ENCODE measurements at regions not wholly inside any gene's neighbourhood (a gene's known extent, or its start where the extent isn't known, plus 50 kb on each side); places are given as distances from the start of the nearest gene placed in this dataset.
A peak's percentile ranks its signal among the peaks of the same experiment; 100 is the strongest.

GRCh38 chr2:51717312-51717711 lies 685.4 kb upstream of the NRXN1 start:
- no peak for DNase-seq
- Histone ChIP-seq H3K4me3 (no peak overlapping the region), H3K4me1 (no peaks in the 10 kb centered on the region), H3K27ac (no peak overlapping the region), H3K36me3 (no peaks in the 10 kb centered on the region), H3K27me3 (no peaks in the 10 kb centered on the region), H3K9me3 (no peaks in the 10 kb centered on the region)
- no peak for ATAC-seq
- WGBS (ENCODE audit: insufficient coverage, low coverage, low lambda C conversion rate, missing lambda C conversion rate): 93% methylated on average over 3 of the region's 3 CpGs
- intact Hi-C loops (cut with DNase I): no loop called here
- TF ChIP-seq POLR2A (IDR thresholded peaks at IDR 0.05): no peak
- TF ChIP-seq, protein P1, sequence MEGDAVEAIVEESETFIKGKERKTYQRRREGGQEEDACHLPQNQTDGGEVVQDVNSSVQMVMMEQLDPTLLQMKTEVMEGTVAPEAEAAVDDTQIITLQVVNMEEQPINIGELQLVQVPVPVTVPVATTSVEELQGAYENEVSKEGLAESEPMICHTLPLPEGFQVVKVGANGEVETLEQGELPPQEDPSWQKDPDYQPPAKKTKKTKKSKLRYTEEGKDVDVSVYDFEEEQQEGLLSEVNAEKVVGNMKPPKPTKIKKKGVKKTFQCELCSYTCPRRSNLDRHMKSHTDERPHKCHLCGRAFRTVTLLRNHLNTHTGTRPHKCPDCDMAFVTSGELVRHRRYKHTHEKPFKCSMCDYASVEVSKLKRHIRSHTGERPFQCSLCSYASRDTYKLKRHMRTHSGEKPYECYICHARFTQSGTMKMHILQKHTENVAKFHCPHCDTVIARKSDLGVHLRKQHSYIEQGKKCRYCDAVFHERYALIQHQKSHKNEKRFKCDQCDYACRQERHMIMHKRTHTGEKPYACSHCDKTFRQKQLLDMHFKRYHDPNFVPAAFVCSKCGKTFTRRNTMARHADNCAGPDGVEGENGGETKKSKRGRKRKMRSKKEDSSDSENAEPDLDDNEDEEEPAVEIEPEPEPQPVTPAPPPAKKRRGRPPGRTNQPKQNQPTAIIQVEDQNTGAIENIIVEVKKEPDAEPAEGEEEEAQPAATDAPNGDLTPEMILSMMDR (IDR thresholded peaks at IDR 0.05): no peak

GRCh38 chr2:51711766-51712165 lies 679.8 kb upstream of the NRXN1 start:
- no peaks in the 10 kb centered on the region for H3K36me3 ChIP-seq
- H3K4me1 ChIP-seq: no peaks in the 10 kb centered on the region
- H3K27ac ChIP-seq: no peak overlapping the region
- intact Hi-C loops (cut with DNase I): no loop called here
- 79% methylated on average over 3 of the region's 3 CpGs for WGBS (ENCODE audit: insufficient coverage, low coverage, low lambda C conversion rate, missing lambda C conversion rate)
- ATAC-seq (no peak), DNase-seq (no peak)
- H3K27me3 ChIP-seq: no peaks in the 10 kb centered on the region
- TF ChIP-seq POLR2A (IDR thresholded peaks at IDR 0.05): no peak
- TF ChIP-seq, protein P1 (IDR thresholded peaks at IDR 0.05): no peak
- no peaks in the 10 kb centered on the region for H3K9me3 ChIP-seq
- H3K4me3 ChIP-seq: no peak overlapping the region

DNA sequence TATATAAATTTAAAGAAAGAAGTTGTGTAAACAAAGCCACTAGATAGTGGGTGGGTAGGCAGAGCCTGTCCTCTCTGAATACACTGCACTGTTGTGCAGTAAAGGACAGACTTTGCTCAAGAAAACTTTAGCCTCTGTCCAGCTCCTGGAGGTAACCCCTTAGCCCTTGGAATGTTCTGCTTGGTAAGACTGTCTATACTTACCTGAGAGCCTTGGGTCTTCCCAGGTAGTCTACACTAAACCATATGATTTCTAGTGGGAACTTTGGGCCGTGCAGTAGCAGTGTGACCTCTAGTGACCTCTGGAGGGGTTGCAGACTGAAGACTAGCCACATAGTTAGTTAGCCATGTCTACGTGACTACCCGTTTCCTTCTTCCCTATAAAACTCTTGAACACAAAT lies 678.3 kb upstream of the NRXN1 start:
- H3K4me1 ChIP-seq: no peaks in the 10 kb centered on the region
- H3K9me3 ChIP-seq: no peaks in the 10 kb centered on the region
- TF ChIP-seq, protein P1 (IDR thresholded peaks at IDR 0.05): peak in 3 of 4 donors; percentile 31 to 52 (median 34)
- TF ChIP-seq POLR2A (IDR thresholded peaks at IDR 0.05): no peak
- H3K36me3 ChIP-seq: no peaks in the 10 kb centered on the region
- 90% methylated on average over 2 of the region's 3 CpGs for WGBS (ENCODE audit: insufficient coverage, low coverage, low lambda C conversion rate, missing lambda C conversion rate)
- DNase-seq (peak in 1 of 3 donors; percentile 15), ATAC-seq (peak; percentile 71 to 86 (median 82))
- intact Hi-C loops (cut with DNase I): no loop called here
- H3K27ac ChIP-seq: no peak overlapping the region
- no peak overlapping the region for H3K4me3 ChIP-seq
- H3K27me3 ChIP-seq: no peaks in the 10 kb centered on the region

DNA sequence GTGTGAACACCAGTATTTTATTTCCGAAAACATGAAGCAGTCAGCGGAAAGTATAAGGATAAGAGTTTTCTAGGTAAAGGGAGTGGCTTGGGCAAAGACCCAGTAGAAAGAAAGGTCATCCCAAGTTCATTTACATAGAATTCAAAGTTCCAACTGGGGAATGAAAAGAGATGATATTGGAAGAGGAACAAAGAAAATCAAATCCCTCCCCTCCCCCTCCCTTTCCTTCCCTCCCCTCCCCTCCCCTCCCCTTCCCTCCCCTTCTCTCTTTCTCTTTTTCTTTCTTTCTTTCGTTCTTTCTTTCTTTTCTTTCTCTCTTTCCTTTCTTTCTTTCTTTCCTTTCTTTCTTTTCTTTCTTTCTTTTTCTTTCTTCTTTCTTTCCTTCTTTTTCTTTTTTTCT lies 675.7 kb upstream of the NRXN1 start:
- 78% methylated on average over 3 of the region's 3 CpGs for WGBS (ENCODE audit: insufficient coverage, low coverage, low lambda C conversion rate, missing lambda C conversion rate)
- DNase-seq (no peak), ATAC-seq (peak in 1 of 4 donors; percentile 23)
- Histone ChIP-seq H3K4me3 (no peak overlapping the region), H3K4me1 (no peaks in the 10 kb centered on the region), H3K36me3 (no peaks in the 10 kb centered on the region), H3K9me3 (no peaks in the 10 kb centered on the region), H3K27ac (no peak overlapping the region), H3K27me3 (no peaks in the 10 kb centered on the region)
- TF ChIP-seq, protein P1 (IDR thresholded peaks at IDR 0.05): no peak
- no peak for TF ChIP-seq POLR2A (IDR thresholded peaks at IDR 0.05)
- intact Hi-C loops (cut with DNase I): no loop called here

GRCh38 chr2:51706220-51706619 lies 674.3 kb upstream of the NRXN1 start:
- ATAC-seq: no peak
- Histone ChIP-seq H3K4me3 (no peak overlapping the region), H3K4me1 (no peaks in the 10 kb centered on the region), H3K9me3 (no peaks in the 10 kb centered on the region), H3K27me3 (no peaks in the 10 kb centered on the region), H3K36me3 (no peaks in the 10 kb centered on the region), H3K27ac (no peak overlapping the region)
- intact Hi-C loops (cut with DNase I): no loop called here
- no peak for DNase-seq
- WGBS (ENCODE audit: insufficient coverage, low coverage, low lambda C conversion rate, missing lambda C conversion rate): 59% methylated on average over 3 of the region's 3 CpGs
- TF ChIP-seq, protein P1 (IDR thresholded peaks at IDR 0.05): no peak
- no peak for TF ChIP-seq POLR2A (IDR thresholded peaks at IDR 0.05)

All from right lobe of liver (tissue), 6 donors.